ENCODE measurements at regions not wholly inside any gene's neighbourhood (a gene's known extent, or its start where the extent isn't known, plus 50 kb on each side); places are given as distances from the start of the nearest gene placed in this dataset.
A peak's percentile ranks its signal among the peaks of the same experiment; 100 is the strongest.
"Not testable (repeated sequence)": the region's sequence is repeated elsewhere in the genome, so short reads cannot be mapped to it uniquely, and the experiment has no call there.

DNA sequence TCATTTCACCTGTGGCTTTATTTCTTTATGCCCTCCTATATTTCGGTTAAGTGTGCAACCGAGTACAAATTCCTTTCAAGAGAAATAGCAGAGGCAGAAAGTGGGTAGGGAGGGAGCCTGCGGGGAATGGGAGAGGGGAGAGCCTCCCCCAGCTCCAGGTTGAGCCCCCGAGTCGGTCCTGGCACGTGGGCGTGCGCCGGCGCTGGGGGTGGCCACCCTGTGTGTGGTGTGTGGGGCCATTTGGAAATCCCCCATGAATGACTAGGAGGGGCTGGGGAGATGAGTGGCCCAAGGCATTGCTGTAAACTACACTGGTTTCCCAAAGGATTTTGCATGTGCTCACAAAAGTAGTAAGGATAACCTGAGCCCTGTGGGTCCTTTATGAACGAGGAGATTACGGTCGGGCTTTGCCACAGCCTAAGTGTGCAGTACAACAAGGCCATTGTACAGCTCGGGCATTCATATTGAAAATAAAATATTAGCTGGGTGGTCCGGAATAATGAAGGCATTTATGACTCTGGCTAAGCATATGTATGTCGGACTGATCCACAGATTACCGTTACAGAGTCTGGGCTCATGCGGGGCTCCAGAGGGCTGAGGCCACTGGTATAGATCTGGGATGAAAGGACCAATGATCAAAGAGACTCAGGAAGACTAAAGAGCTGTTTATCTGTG lies 84.5 kb upstream of the RALGAPA2 start:
- no peak for DNase-seq (ENCODE audit: low read depth)

DNA sequence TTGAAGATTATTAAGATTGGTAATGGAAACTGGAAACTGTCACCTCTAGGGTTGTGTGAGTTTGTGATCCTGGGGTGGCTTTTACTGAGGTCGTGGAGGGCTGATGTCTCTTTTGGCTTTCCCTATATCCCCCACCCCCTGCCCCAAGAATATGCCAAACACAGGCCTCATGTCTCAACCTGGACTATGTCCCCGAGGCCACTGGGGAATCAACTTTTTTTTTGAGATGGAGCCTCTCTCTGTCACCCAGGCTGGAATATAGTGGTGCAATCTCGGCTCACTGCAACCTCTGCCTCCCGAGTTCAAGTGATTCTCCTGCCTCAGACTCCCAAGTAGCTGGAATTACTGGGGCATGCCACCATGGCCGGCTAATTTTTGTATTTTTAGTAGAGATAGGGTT lies 83.3 kb upstream of the RALGAPA2 start:
- DNase-seq (ENCODE audit: low read depth) = no peak

DNA sequence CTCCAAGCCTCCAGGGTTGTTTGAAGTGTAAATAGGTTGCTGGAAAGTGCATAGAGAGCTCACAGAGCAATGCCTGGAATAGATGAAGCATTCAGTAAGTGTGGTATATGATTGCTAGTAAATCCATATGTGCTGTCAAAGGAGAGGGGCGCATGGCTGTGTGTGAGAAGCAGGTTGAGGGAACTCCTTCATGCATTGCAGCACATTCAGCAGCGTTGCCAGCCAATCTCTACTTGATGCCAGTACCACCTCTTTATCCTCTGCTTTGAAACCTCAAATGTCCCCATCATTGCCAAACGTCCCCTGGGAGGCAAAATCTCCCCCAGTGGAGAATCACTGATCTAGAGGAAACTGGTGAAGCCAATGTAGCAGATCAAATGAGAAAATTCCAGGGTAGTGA lies 82.7 kb upstream of the RALGAPA2 start:
- DNase-seq (ENCODE audit: low read depth) = no peak

DNA sequence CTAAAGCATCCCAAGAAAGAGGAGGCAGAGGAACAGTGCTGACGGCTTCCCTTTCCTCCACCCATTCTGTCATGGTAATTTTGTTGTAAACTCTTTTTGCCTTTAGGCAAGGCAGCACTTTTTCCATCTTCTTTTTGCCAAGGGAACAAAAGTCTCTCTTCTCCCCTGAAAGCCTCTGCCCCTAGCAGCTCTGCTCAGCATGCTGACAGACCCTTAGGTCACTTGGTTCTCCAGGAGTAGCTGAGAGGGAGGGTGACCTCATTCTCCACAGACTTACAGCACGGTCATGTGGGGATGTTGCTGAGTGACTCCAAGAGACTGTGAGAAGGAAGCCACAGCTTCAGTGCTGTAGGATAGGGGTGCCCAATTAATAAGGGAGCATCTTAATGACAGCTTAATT lies 81.1 kb upstream of the RALGAPA2 start:
- no peak for DNase-seq (ENCODE audit: low read depth)

DNA sequence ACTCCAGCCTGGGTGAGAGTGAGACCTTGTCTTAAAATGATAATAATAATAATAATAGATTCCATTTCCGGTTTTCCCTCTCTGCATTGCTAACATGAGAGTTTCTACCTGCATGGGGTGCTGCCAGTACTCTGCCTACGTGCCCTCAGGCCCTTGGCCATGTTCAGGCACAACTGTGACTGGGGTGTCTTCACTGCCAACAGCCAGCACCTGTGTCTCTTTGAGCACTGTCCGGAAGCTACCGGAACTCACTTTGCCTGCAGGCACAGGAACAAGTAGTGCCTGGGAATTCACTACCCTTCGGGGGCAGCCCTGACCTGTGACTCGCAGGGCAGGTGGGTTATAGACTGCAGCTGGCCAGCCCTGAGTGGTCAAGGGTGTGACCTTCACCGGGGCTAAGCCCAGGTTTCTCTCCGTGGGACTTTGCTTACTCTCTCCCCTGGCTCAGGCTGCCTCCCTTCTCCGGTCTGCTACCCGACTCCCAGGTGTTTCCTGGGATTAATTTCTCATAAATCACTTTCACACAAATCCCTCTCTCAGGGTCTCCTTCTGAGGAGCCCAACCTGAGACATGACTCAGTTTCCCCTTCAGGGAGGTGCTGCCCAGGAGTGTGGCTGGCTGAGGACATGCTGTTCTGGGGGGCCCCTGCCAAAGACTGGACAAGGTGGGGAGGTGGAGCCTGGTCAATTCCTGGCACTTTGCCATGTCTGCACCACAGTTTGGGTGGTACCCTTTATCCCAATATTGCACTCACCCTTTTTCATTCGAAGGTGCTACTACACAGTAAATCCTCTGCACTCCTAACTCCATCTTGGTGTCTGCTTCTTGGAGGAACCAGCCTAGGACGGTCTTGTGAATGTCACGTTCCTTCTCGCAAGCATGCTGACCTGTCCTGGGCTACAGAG lies 79.5 kb upstream of the RALGAPA2 start:
- no peak for DNase-seq (ENCODE audit: low read depth)

DNA sequence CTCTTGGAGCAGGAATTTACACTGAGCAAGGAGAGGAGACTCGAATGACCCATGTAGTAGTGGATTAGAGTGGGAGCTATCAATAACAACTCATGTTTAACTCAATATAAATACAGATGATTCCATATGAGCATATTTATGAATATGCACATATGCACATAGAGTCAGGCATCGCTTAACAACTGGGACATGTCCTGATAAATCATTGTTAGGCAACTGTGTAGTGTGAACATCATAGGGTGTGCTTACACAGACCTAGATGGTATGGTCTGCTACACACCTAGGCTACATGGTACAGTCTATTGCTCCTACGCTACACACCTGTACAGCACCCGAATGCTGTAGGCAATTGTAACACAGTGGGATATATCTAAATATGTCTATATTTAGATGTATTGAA lies 75.9 kb upstream of the RALGAPA2 start:
- DNase-seq (ENCODE audit: low read depth) = no peak

DNA sequence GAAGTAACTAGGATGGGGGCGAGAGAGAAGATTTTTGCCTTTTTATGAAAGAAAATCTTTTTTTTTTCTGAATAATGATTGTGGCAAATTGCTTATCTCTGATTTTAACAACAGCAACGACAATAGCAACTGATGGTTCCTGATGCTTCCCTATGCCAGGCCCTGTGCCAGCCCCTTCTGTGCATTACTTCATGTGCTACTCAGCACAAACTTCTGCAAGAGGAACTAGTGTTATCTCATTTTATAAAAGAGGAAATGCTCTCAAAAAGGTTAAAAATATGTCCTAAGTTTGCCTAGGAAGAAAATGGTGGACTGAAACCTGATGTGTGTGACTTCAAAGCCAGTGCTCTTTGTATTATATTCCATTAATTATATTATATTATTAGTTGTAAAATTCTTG lies 74.0 kb upstream of the RALGAPA2 start:
- no peak for DNase-seq (ENCODE audit: low read depth)

DNA sequence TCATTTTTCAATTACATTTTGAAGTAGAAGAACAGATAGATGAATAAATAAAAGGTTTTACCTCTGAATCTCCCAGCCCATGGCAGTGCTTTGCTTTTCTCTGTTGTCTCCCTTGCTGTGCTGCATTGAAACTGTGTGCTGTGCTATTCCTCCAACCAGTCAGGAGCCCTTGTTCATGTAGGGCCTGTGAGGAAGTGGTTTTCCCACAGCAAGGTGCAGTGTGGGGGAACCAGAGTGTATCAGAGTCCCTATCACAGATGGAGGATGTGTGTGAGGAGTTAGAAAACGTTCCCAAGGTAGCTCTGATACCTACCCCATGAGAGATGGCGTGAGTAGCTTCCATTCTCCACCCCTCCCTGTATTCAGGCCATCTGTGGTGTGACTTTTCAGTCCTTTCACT lies 72.8 kb upstream of the RALGAPA2 start:
- DNase-seq (ENCODE audit: low read depth) = no peak

DNA sequence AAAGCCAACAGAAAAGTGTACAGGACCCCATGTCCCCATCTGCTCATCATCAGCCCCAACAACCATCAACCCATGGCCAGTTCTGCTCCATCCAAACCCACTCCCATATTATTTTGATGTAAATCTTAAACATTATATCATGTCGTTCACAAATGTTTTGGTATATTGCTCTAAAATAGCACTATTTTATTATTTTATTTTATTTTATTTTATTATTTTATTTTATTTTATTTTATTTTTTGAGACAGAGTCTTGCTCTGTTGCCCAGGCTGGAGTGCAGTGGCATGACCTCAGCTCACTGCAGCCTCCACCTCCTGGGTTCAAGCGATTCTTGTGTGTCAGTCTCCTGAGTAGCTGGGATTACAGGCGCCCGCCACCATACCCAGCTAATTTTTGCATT lies 72.0 kb upstream of the RALGAPA2 start:
- DNase-seq (ENCODE audit: low read depth) = not testable (repeated sequence)

DNA sequence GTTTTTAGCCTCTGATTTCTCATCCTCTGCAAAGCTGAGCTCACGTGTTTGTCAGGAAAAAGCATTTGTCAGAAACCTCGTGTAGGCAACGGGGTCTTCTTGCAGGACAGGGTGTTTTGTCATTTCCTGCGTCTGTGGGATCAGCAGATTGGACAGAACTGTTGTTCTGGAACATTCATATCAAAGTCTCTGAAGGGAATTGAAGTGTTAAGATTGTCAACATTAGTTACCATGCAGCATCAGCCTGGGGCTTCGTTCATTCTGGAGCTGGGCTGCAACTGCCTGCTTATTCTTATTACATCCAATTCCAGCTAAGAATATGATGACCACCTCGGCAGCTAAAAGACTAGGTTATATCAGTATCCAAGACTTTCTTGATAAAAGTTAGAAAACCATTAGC lies 71.0 kb upstream of the RALGAPA2 start:
- DNase-seq (ENCODE audit: low read depth) = no peak

DNA sequence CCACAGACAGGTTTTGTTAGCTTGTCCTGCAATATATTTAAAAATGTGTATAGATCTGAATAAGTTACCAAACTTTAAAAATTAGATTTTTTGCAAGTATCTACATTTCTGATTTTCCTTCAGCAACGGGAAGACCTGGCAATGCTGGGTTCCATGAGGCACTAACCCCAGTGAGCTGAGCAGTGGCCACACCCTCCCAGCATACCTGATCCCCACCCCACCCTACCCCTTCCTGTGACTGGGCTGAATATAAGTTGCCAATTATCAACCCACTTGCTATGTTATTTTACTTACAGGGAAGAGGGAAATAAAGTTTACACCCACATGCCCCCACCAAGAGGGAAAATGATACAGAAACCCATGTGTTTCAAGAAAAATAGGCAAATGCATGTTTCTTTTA lies 70.3 kb upstream of the RALGAPA2 start:
- DNase-seq (ENCODE audit: low read depth) = no peak

DNA sequence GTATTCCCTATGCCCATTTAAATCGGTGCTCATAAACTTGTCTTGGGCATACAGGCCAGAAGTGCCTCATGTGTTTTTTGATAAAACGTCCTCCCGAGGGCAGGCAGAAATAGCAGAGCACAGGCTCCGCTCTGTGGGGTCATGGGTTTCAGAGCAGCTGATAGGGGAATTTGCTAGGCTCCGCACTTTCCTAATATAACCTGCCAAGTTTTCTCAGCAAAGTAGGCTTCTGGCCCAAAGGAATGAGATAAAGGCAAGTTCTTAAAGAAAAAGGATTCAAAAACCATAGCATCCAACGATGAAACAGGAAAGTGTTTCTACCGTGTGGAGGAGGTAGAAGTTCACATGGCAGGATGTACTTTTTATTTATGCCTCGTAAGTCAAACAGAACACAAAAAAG lies 69.8 kb upstream of the RALGAPA2 start:
- DNase-seq (ENCODE audit: low read depth) = no peak

DNA sequence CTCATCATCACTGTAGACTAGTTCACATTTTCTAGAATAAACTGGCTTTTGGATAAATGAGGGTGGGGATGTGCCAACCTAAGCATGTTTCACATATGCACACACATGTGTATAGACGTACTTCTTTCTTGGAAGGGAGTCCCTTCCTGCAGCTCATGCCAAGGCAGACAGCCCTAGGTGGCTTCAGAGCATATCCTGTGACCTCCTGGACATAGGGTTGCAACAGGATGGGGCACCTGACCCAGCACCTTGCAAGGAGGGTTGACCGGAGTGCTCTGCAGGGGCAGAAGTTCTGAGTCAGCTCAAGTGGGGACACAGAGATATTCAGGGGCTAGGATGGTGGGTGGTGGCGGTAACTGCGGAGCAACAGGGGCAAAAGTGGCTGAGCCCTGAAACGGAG lies 68.6 kb upstream of the RALGAPA2 start:
- no peak for DNase-seq (ENCODE audit: low read depth)

DNA sequence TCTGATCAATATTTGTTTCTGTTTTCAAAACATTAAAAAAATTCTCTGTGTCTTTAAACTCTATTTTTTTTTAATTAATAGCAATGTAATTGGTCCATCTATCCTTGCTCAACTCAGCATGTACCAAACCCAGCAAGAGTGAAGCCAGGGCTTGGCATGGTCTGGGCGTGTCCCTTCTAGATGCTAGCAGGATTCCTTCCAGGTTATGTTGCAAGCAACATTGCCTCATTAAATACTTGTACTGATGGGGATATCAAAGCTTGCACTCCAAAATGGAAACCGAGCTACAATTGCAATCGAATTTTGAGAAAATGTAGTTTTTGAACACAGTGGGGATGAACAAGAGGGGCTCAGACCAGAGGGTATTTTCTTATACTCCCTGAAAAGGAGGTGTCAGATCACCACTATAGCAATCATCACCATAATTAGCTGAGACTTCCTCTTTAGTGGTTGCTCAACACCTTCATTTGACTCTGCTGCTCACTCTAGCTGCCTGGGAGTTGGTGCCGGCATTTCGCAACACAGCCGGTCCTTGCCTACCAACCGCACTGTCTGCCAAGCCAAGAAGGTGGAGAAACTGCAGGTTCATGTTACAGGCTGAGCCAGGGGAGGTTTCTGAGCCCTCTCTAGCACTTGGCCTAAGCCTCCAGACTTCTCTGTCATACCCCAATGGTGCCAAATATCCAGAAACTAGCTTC lies 67.8 kb upstream of the RALGAPA2 start:
- DNase-seq (ENCODE audit: low read depth) = peak; percentile 44

DNA sequence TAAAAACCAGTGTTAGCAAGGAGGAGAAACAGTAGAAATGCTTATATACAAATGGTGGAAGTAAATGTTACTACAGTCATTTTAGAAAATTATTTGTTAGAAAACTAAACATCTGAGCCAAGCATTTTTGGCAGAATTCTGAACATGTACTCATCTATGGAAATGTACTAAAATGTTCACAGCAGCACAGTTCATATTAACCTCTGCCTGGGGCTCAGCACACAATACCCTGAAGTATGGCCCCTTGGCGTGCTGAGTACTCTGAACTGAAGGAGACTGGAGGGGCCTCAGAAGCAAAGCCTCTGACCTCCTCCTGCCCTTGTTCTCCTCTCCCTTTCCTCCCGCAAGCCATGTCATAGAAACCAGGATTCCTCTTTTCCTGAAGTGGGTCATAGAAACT lies 66.2 kb upstream of the RALGAPA2 start:
- DNase-seq (ENCODE audit: low read depth) = no peak

DNA sequence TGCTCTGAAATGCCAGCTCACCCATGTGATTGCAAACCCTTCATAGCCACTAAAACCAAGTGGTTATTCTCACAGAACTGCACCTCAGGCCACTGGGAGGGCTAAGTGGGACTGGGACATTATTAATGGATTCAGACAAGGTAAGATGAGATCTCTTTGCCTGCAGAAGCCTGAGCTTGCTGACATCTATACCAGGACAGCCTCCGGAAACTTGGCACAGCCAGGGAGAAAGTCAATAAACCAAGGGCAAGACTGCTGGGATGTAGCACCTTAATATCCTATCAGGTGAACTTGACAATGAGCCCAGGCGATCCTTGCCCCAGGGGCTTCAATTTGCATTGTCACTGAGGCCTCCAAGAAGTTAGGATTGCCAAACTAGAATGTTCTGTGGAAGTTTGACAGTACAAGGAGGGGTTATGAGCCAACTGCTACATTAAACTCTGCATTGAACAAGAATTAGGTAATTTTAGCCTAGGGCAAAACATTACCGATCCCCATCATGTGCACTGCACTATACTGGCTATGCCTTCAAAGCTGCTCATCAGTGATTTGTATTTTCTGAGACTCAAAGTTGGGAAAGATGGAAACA lies 60.1 kb upstream of the RALGAPA2 start:
- DNase-seq (ENCODE audit: low read depth) = no peak

DNA sequence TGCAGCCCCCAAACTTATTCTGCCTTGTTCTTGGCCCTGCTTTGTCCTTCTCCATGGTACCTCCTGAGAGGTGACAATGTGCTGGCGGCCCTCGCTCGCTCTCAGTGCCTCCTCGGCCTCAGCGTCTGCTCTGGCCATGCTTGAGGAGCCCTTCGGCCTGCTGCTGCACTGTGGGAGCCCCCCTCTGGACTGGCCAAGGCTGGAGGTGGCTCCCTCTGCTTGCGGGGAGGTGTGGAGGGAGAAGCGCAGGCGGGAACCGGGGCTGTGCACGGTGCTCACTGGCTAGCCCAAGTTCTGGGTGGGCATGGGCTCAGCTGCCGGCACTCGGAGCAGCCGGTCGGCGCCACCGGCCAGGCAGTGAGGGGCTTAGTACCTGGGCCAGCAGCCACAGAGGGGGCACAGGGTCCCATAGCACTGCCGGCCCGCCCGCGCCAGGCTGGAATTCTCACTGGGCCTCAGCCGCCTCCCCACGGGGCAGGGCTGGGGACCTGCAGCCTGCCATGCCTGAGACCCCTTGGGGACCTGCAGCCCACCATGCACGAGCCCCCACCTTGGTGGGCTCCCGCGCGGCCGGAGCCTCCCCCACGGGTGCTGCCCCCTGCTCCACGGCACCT lies 55.9 kb upstream of the RALGAPA2 start:
- DNase-seq (ENCODE audit: low read depth) = no peak

DNA sequence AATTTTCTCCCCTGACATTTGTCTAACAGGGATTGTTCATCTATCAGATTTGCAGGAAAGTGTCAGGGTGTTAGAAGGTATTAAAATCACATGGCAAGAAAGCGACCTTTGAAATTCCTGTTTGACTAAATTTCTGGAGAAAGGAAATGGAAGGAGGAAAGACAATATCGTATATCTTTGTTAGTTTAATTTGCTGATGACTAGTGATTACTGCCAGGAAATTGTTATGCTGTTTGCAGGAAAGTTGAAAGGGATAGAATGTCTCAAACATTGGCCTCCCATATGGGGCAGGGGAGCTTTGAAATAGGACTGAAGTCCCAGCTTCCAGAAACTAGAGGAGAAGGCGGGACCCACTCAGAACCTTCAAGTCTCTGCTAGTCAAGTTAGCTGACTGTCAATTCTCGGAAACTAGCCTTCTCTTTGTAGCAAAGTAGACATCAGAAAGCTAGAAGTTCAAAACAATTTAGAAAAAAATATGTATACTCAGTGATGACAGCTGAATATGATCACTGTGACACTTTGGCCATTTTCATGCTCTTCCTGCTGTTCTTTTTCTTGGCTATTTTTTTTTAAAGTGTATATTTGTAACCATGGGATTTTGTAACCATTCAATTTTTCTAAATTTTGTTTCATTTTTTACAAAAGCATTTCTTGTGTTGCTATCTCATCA lies 53.4 kb upstream of the RALGAPA2 start:
- no peak for DNase-seq (ENCODE audit: low read depth)

DNA sequence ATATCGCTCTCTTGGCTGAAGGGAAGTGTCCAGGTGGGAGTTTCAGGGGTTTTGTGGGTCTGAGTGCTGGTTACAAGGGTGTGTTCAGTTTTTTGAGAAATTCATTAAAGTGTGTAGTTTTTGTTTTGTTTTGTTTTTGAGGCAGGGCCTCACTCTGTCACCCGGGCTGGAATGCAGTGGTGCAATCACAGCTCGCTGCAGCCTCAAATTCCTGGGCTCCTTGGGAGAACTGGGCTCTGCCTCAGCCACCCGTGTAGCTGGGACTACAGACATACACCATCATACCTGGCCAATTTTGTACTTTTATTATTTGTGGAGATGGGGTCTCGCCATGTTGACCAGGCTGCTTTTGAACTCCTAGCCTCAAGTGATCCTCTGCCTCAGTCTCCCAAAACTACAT lies 51.2 kb upstream of the RALGAPA2 start:
- DNase-seq (ENCODE audit: low read depth) = no peak

Data from M059J (cell line).